Activated CD4-positive, alpha-beta memory T cell treated with anti-CD3 and anti-CD28 coated beads, Interleukin-2, amount 10 ng/mL, durations not matched to agents 7 days and 5 days (primary cell): ENCODE measurements at regions not wholly inside any gene's neighbourhood (a gene's known extent, or its start where the extent isn't known, plus 50 kb on each side); places are given as distances from the start of the nearest gene placed in this dataset.

Experiments used
- CTCF ChIA-PET: fragments of 350-600 bp; sonication (Branson Sonifier 250); formaldehyde crosslinking; loops from one replicate; lab custom pipeline; 2021; ENCODE audit warnings: antibody characterized with exemption, inconsistent platforms; lab: Charles Lee
- POLR2A ChIA-PET: fragments of 350-600 bp; sonication (Branson Sonifier 250); formaldehyde crosslinking; loops from one replicate; lab custom pipeline; 2021; ENCODE audit warnings: antibody characterized with exemption; lab: Charles Lee
- DNase-seq: peaks from one replicate; pipeline ENCODE4 v3.0.0-alpha.2; 2020
- H3K27ac Mint-ChIP-seq: one replicate; pipeline ENCODE4 v1.8.0; 2021; ENCODE audit warnings: mild to moderate bottlenecking, mixed read lengths
- H3K27me3 Mint-ChIP-seq: one replicate; pipeline ENCODE4 v1.8.0; 2021; ENCODE audit warnings: mixed read lengths
- H3K36me3 Mint-ChIP-seq: one replicate; pipeline ENCODE4 v1.8.0; 2021; ENCODE audit warnings: low read depth, mixed read lengths
- H3K4me1 Mint-ChIP-seq: one replicate; pipeline ENCODE4 v1.8.0; 2021; ENCODE audit warnings: mixed read lengths
- H3K4me3 Mint-ChIP-seq: one replicate; pipeline ENCODE4 v1.8.0; 2021; ENCODE audit warnings: mild to moderate bottlenecking, mixed read lengths
- H3K9me3 Mint-ChIP-seq: one replicate; pipeline ENCODE4 v1.8.0; 2021; ENCODE audit warnings: mixed read lengths

DNA sequence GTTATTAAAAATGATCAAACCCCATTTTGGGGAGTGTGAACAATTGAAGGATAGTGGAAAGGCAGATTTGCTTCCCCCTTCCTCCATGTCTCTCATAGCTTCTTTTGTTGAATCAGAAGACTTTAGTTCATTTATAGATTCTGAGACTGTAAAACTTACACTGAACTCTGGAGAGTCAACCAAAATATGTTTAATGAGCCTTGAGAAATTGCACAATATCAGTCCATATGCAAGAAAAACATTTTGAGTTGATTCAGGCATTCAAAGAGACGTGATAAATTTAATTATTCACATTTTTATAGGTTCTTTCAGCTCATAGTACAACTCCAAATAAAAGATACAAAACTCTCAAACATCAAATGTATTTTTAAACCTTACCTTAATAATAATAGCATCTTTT, 354.4 kb upstream of the SPRED2 start:
- Mint-ChIP-seq H3K4me3 (no peak overlapping the region), H3K9me3 (peaks cover 2% of the 10 kb centered on the region), H3K27me3 (no peaks in the 10 kb centered on the region), H3K4me1 (no peaks in the 10 kb centered on the region), H3K36me3 (no peaks in the 10 kb centered on the region), H3K27ac (no peak overlapping the region)
- CTCF ChIA-PET, result no interaction called here
- DNase-seq, result no peak
- POLR2A ChIA-PET, result no interaction called here

- ChIA-PET POLR2A (no interaction called here), CTCF (no interaction called here)
- no peaks in the 10 kb centered on the region for H3K27me3 Mint-ChIP-seq
- H3K4me1 Mint-ChIP-seq, result no peaks in the 10 kb centered on the region
- peaks cover 2% of the 10 kb centered on the region for H3K9me3 Mint-ChIP-seq
- no peaks in the 10 kb centered on the region for H3K36me3 Mint-ChIP-seq
- no peak for DNase-seq
- H3K27ac Mint-ChIP-seq, result no peak overlapping the region
- H3K4me3 Mint-ChIP-seq, result no peak overlapping the region
Measured at GRCh38 chr2:65786007-65786717, 353.8 kb upstream of the SPRED2 start.

- no peak for DNase-seq
- no peaks in the 10 kb centered on the region for H3K27me3 Mint-ChIP-seq
- POLR2A ChIA-PET, result no interaction called here
- CTCF ChIA-PET, result no interaction called here
- no peaks in the 10 kb centered on the region for H3K9me3 Mint-ChIP-seq
- no peak overlapping the region for H3K4me3 Mint-ChIP-seq
- H3K27ac Mint-ChIP-seq, result no peak overlapping the region
- no peaks in the 10 kb centered on the region for H3K36me3 Mint-ChIP-seq
- H3K4me1 Mint-ChIP-seq, result no peaks in the 10 kb centered on the region
Measured at GRCh38 chr2:65782996-65783650, 350.7 kb upstream of the SPRED2 start.

GRCh38 chr2:65782186-65782585, 349.8 kb upstream of the SPRED2 start:
- Mint-ChIP-seq H3K27me3 (no peaks in the 10 kb centered on the region), H3K4me1 (no peaks in the 10 kb centered on the region), H3K36me3 (no peaks in the 10 kb centered on the region), H3K9me3 (no peaks in the 10 kb centered on the region), H3K4me3 (no peak overlapping the region), H3K27ac (no peak overlapping the region)
- DNase-seq, result no peak
- POLR2A ChIA-PET, result no interaction called here
- CTCF ChIA-PET, result no interaction called here

DNA sequence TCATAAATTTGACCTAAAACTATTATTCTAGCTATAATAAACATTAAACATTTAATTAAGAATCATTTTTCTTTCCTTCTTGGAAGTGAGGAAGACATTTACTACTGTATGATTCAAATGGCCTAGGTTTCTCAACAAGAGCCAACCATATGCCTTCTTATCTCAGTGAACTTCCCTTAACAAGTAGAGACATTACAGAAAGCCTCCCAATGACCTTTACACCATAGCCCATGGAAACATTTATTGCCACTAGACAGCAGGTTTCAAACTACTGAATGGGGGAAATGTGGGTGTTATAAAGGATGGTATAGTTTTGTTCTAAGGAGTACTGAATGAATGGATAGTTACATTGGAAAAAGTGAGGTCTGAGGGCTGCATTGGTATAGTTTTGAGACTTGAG, 349.4 kb upstream of the SPRED2 start:
- Mint-ChIP-seq H3K4me3 (no peak overlapping the region), H3K4me1 (no peaks in the 10 kb centered on the region), H3K9me3 (no peaks in the 10 kb centered on the region), H3K36me3 (no peaks in the 10 kb centered on the region), H3K27ac (no peak overlapping the region), H3K27me3 (no peaks in the 10 kb centered on the region)
- DNase-seq, result no peak
- ChIA-PET CTCF (no interaction called here), POLR2A (no interaction called here)

- ChIA-PET CTCF (no interaction called here), POLR2A (no interaction called here)
- DNase-seq, result no peak
- Mint-ChIP-seq H3K4me1 (no peaks in the 10 kb centered on the region), H3K36me3 (no peaks in the 10 kb centered on the region), H3K27ac (no peak overlapping the region), H3K4me3 (no peak overlapping the region), H3K27me3 (no peaks in the 10 kb centered on the region), H3K9me3 (no peaks in the 10 kb centered on the region)
Measured at GRCh38 chr2:65779021-65779420, 346.6 kb upstream of the SPRED2 start.

GRCh38 chr2:65778137-65778536, 345.7 kb upstream of the SPRED2 start:
- CTCF ChIA-PET, result no interaction called here
- DNase-seq, result no peak
- H3K27ac Mint-ChIP-seq, result no peak overlapping the region
- H3K36me3 Mint-ChIP-seq, result no peaks in the 10 kb centered on the region
- H3K9me3 Mint-ChIP-seq, result no peaks in the 10 kb centered on the region
- H3K4me1 Mint-ChIP-seq, result no peaks in the 10 kb centered on the region
- H3K27me3 Mint-ChIP-seq, result no peaks in the 10 kb centered on the region
- no peak overlapping the region for H3K4me3 Mint-ChIP-seq
- POLR2A ChIA-PET, result no interaction called here

- ChIA-PET CTCF (no interaction called here), POLR2A (no interaction called here)
- Mint-ChIP-seq H3K27ac (no peak overlapping the region), H3K4me1 (no peaks in the 10 kb centered on the region), H3K9me3 (no peaks in the 10 kb centered on the region), H3K36me3 (no peaks in the 10 kb centered on the region), H3K4me3 (no peak overlapping the region), H3K27me3 (no peaks in the 10 kb centered on the region)
- no peak for DNase-seq
Measured at GRCh38 chr2:65775839-65776238, 343.4 kb upstream of the SPRED2 start.

DNA sequence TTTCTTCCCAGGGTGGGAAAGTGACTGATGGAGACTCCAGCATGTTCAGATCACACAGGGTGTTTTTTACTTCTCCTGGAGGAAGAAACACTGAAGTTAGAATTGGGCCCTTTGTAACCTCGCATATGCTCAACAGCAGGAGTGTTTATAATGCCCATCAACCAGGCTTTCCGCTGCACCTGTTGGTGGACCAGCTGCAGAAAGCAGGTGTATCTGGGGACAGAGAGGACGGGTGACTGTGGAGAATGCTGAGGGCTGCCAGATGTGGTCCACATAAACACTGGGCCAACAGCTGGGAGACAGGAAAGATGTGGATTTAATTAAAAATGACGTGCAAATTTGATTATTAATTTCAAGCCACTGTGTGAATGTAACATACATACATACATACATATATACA, 335.5 kb upstream of the SPRED2 start:
- H3K4me1 Mint-ChIP-seq, result no peaks in the 10 kb centered on the region
- H3K36me3 Mint-ChIP-seq, result no peaks in the 10 kb centered on the region
- H3K27ac Mint-ChIP-seq, result no peak overlapping the region
- no peak for DNase-seq
- CTCF ChIA-PET, result no interaction called here
- POLR2A ChIA-PET, result no interaction called here
- H3K27me3 Mint-ChIP-seq, result no peaks in the 10 kb centered on the region
- no peaks in the 10 kb centered on the region for H3K9me3 Mint-ChIP-seq
- H3K4me3 Mint-ChIP-seq, result no peak overlapping the region

DNA sequence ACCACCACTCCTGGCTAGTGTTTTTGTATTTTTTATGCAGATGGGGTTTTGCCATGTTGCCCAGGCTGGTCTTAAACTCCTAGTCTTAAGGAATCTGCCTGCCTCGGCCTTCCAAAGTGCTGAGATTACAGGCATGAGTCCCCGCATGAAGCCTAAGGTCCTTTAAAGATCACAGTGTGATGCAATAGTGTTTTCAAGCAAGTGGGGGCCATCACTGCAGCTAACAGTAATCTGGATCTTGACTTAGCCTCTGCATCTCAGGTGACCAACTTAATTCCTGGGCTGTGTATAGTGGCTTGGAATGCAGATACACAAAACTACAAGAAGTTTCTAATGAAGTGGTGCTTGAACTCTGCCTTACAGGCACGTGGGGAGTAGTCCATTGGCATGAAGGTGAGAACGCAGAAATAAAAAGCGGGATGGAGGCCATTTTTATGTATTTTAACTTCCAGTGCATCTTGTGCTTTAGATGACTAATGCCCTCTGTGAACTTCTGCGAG, 334.4 kb upstream of the SPRED2 start:
- CTCF ChIA-PET, result no interaction called here
- Mint-ChIP-seq H3K36me3 (no peaks in the 10 kb centered on the region), H3K27ac (no peak overlapping the region), H3K4me3 (no peak overlapping the region), H3K9me3 (no peaks in the 10 kb centered on the region), H3K27me3 (peaks cover 2% of the 10 kb centered on the region), H3K4me1 (no peaks in the 10 kb centered on the region)
- no peak for DNase-seq
- POLR2A ChIA-PET, result no interaction called here

DNA sequence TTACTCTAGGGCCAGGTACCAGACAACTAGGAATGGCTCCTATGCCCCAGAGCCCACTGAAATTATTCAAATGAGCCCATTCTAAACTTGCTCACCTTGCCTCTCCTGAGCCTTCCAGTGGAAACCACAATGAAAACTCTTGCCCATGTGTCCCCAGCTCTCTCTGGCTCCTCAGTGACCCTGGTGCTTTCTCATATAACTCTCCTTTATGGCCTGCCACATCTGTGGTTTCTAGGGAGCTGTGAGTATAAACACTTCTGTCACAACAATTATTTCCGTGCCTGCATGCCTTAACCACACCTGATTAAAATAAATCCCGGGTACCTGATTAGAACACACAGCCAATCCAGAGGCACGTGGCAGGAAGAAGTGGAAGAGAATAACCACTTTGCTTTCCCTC, 333.0 kb upstream of the SPRED2 start:
- Mint-ChIP-seq H3K27ac (no peak overlapping the region), H3K36me3 (no peaks in the 10 kb centered on the region), H3K27me3 (peaks cover 2% of the 10 kb centered on the region), H3K4me1 (no peaks in the 10 kb centered on the region), H3K9me3 (no peaks in the 10 kb centered on the region), H3K4me3 (no peak overlapping the region)
- ChIA-PET POLR2A (no interaction called here), CTCF (no interaction called here)
- DNase-seq, result no peak

DNA sequence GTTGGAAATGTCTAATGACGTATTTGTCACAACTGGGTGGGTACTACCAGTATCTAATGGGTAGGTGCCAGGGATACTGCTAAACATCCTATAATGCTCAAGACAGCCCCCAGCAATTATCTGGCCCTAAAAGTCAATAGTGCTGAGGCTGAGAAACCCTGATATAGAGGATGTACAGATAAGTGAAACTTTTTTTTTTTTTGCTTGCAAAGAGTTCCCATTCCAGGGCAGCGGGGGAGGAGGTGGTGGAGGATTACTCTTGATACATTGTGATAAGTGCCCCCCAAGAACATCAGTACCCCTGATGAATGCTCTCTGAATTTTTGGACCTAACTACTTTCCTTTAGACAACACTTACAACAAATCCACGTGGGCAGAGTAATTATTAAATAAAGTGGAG, 329.7 kb upstream of the SPRED2 start:
- H3K27ac Mint-ChIP-seq, result no peak overlapping the region
- no peak overlapping the region for H3K4me3 Mint-ChIP-seq
- CTCF ChIA-PET, result no interaction called here
- POLR2A ChIA-PET, result no interaction called here
- no peak for DNase-seq
- H3K36me3 Mint-ChIP-seq, result no peaks in the 10 kb centered on the region
- peaks cover 5% of the 10 kb centered on the region for H3K9me3 Mint-ChIP-seq
- no peaks in the 10 kb centered on the region for H3K4me1 Mint-ChIP-seq
- H3K27me3 Mint-ChIP-seq, result peaks cover 2% of the 10 kb centered on the region

- H3K27ac Mint-ChIP-seq, result no peak overlapping the region
- no peaks in the 10 kb centered on the region for H3K36me3 Mint-ChIP-seq
- no peak for DNase-seq
- H3K9me3 Mint-ChIP-seq, result peaks cover 5% of the 10 kb centered on the region
- CTCF ChIA-PET, result no interaction called here
- H3K4me3 Mint-ChIP-seq, result no peak overlapping the region
- POLR2A ChIA-PET, result no interaction called here
- H3K27me3 Mint-ChIP-seq, result no peaks in the 10 kb centered on the region
- H3K4me1 Mint-ChIP-seq, result no peaks in the 10 kb centered on the region
Measured at GRCh38 chr2:65754219-65754618, 321.8 kb upstream of the SPRED2 start.

GRCh38 chr2:65751408-65751807, 319.0 kb upstream of the SPRED2 start:
- no peaks in the 10 kb centered on the region for H3K9me3 Mint-ChIP-seq
- H3K36me3 Mint-ChIP-seq, result no peaks in the 10 kb centered on the region
- no peak for DNase-seq
- H3K27ac Mint-ChIP-seq, result no peak overlapping the region
- H3K27me3 Mint-ChIP-seq, result no peaks in the 10 kb centered on the region
- H3K4me1 Mint-ChIP-seq, result no peaks in the 10 kb centered on the region
- ChIA-PET CTCF (no interaction called here), POLR2A (no interaction called here)
- no peak overlapping the region for H3K4me3 Mint-ChIP-seq
